ENCODE measurements at regions not wholly inside any gene's neighbourhood (a gene's known extent, or its start where the extent isn't known, plus 50 kb on each side); places are given as distances from the start of the nearest gene placed in this dataset.

DNA sequence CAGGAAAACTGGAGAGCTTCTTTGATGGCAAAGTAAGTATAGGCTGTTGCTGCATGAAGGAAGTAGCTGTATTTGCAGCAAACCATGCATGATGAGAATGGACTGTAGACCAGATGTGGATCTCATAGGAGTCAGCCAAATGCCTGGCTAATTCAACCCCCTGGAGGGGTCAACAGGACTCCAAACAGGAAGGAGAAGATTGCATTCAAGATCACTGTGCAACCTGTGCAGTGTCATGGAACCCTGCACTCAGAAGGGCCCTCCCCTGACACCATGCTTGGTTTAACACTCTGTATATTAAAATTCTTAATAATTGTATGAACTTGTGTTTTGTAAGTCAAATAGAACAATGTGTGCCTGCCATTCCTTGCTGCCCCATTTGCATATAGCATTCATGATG, 225.1 kb upstream of the FSCB start:
- TF ChIP-seq, protein P1, sequence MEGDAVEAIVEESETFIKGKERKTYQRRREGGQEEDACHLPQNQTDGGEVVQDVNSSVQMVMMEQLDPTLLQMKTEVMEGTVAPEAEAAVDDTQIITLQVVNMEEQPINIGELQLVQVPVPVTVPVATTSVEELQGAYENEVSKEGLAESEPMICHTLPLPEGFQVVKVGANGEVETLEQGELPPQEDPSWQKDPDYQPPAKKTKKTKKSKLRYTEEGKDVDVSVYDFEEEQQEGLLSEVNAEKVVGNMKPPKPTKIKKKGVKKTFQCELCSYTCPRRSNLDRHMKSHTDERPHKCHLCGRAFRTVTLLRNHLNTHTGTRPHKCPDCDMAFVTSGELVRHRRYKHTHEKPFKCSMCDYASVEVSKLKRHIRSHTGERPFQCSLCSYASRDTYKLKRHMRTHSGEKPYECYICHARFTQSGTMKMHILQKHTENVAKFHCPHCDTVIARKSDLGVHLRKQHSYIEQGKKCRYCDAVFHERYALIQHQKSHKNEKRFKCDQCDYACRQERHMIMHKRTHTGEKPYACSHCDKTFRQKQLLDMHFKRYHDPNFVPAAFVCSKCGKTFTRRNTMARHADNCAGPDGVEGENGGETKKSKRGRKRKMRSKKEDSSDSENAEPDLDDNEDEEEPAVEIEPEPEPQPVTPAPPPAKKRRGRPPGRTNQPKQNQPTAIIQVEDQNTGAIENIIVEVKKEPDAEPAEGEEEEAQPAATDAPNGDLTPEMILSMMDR (IDR thresholded peaks at IDR 0.05; ENCODE audit: low read depth, low read length, poor library complexity, severe bottlenecking) = no peak
- TF ChIP-seq EZH2phosphoT487 (IDR thresholded peaks at IDR 0.05; ENCODE audit: borderline replicate concordance, low read length) = no peak

Measured in DOHH2 (cell line).